Vagina (tissue), 2 donors: ENCODE measurements at regions not wholly inside any gene's neighbourhood (a gene's known extent, or its start where the extent isn't known, plus 50 kb on each side); places are given as distances from the start of the nearest gene placed in this dataset.

Experiments used
- CTCF ChIP-seq, 3 experiments: fragments of 450-650 bp in 2 of 3; fragments of 200-600 bp in 1 of 3; sonication (generic) in 1 of 3; IDR thresholded peaks; one replicate each; pipeline ENCODE4 v1.5.1; 2017 to 2019; ENCODE audit warnings: antibody characterized with exemption in 3 of 3, mild to moderate bottlenecking in 2 of 3, moderate library complexity in 2 of 3
- POLR2A ChIP-seq, 2 donors: fragments of 450-650 bp; IDR thresholded peaks; one replicate each; pipeline ENCODE4 v1.6.1; 2017; ENCODE audit warnings: antibody characterized with exemption in 2 of 2, mild to moderate bottlenecking in 2 of 2, moderate library complexity in 2 of 2

- TF ChIP-seq CTCF (IDR thresholded peaks at IDR 0.05) (no peak), POLR2A (IDR thresholded peaks at IDR 0.05) (no peak)
Measured at GRCh38 chr6:26211963-26212362, 124.7 kb downstream of the HFE start.
